Transverse colon (tissue), 4 donors: ENCODE measurements at regions not wholly inside any gene's neighbourhood (a gene's known extent, or its start where the extent isn't known, plus 50 kb on each side); places are given as distances from the start of the nearest gene placed in this dataset.

Experiments
- DNase-seq: peaks from one replicate; pipeline ENCODE4 v3.0.0-alpha.2; 2019
- H3K27ac ChIP-seq, 4 donors: fragments of 200-600 bp; sonication (generic); 2 replicates each; pipeline ENCODE4 v1.5.1; 2016 to 2018; ENCODE audit warnings: inconsistent platforms in 4 of 4
- H3K27me3 ChIP-seq: fragments of 200-600 bp; sonication (generic); 2 replicates; pipeline ENCODE4 v1.5.1; 2017; ENCODE audit warnings: inconsistent platforms
- H3K36me3 ChIP-seq, 4 donors: fragments of 200-600 bp; sonication (generic); 2 replicates each; pipeline ENCODE4 v1.5.1; 2017 to 2019; ENCODE audit warnings: inconsistent platforms in 4 of 4
- H3K4me1 ChIP-seq, 4 donors: fragments of 200-600 bp; sonication (generic); 2 replicates each; pipeline ENCODE4 v1.5.1; 2017 to 2020; ENCODE audit warnings: inconsistent platforms in 4 of 4
- H3K4me3 ChIP-seq, 4 donors: fragments of 200-600 bp; sonication (generic); 1 replicate in 1 of 4; 2 replicates in 3 of 4; pipeline versions ENCODE4 v1.5.1 to v1.6.1; 2017 to 2019; ENCODE audit warnings: inconsistent platforms in 4 of 4
- H3K9me3 ChIP-seq, 2 donors: fragments of 200-600 bp; sonication (generic); 2 replicates each; pipeline ENCODE4 v1.5.1; 2017 to 2019; ENCODE audit warnings: inconsistent platforms in 2 of 2
- CTCF ChIP-seq, 5 experiments: fragments of 200-600 bp in 3 of 5; fragments of 450-650 bp in 2 of 5; sonication (generic) in 3 of 5; IDR thresholded peaks; 1 replicate in 2 of 5; 2 replicates in 3 of 5; pipeline ENCODE4 v1.5.1; 2016 to 2017; ENCODE audit warnings: antibody characterized with exemption in 5 of 5, inconsistent platforms in 3 of 5, mild to moderate bottlenecking in 2 of 5, moderate library complexity in 1 of 5
- EP300 ChIP-seq: sonication (generic); formaldehyde crosslinking; IDR thresholded peaks from one replicate; pipeline ENCODE4 v1.6.1; 2017; ENCODE audit warnings: antibody characterized with exemption, low read depth
- POLR2A ChIP-seq: fragments of 450-650 bp; IDR thresholded peaks from one replicate; pipeline ENCODE4 v1.6.1; 2016; ENCODE audit warnings: antibody characterized with exemption, mild to moderate bottlenecking, moderate library complexity
- POLR2AphosphoS5 ChIP-seq, 3 donors: sonication (generic); formaldehyde crosslinking; IDR thresholded peaks; one replicate each; pipeline ENCODE4 v1.6.1; 2016; ENCODE audit warnings: antibody characterized with exemption in 3 of 3
- WGBS, 2 donors: methylation state at CpG; one replicate each; pipeline ENCODE4 v1.1.5; 2018; ENCODE audit warnings: low coverage in 1 of 2; 5-methylcytosine and 5-hydroxymethylcytosine counted together
- in situ Hi-C, 4 donors: fragments of 200-750 bp; cut with MboI; loops; one replicate each; pipeline versions ENCODE4 v1.15.0 to v1.15.1; 2017; ENCODE audit warnings: low sequenced_read_pairs in 3 of 4, low pct_ligation_motif_present in 1 of 4, low pct_unique_long_range_greater_than_20kb in 1 of 4
- intact Hi-C: fragments of 100-400 bp; cut with DNase I; formaldehyde crosslinking; loops from one replicate; pipeline ENCODE4 v1.15.1; 2023; ENCODE audit warnings: low total_unique reads

- Histone ChIP-seq H3K9me3 (no peaks in the 10 kb centered on the region), H3K27ac (no peak overlapping the region), H3K36me3 (no peaks in the 10 kb centered on the region), H3K27me3 (peaks cover 3% of the 10 kb centered on the region), H3K4me3 (no peak overlapping the region), H3K4me1 (peaks cover 0 to 10% (median 0%) of the 10 kb centered on the region in 4 donors)
- TF ChIP-seq CTCF (IDR thresholded peaks at IDR 0.05): no peak
- no peak for TF ChIP-seq EP300
- no peak for TF ChIP-seq POLR2A
- intact Hi-C loops: no loop called here
- 79% methylated on average over 2 of the region's 2 CpGs for WGBS, 2 donors
- in situ Hi-C loops: no loop called here
- no peak for DNase-seq
Observed at GRCh38 chr12:67909681-67910080, 79.6 kb upstream of the IFNG-AS1 start.

GRCh38 chr12:67910360-67911274, 78.6 kb upstream of the IFNG-AS1 start:
- H3K36me3 ChIP-seq: no peaks in the 10 kb centered on the region
- H3K27ac ChIP-seq: no peak overlapping the region
- H3K27me3 ChIP-seq: peaks cover 3% of the 10 kb centered on the region
- TF ChIP-seq CTCF (IDR thresholded peaks at IDR 0.05): no peak
- TF ChIP-seq POLR2AphosphoS5 (IDR thresholded peaks at IDR 0.05): no peak
- TF ChIP-seq POLR2A: no peak
- TF ChIP-seq EP300: no peak
- in situ Hi-C loops (no loop called here), intact Hi-C loops (no loop called here)
- no peaks in the 10 kb centered on the region for H3K9me3 ChIP-seq
- H3K4me3 ChIP-seq: no peak overlapping the region
- DNase-seq: no peak
- peaks cover 0 to 10% (median 0%) of the 10 kb centered on the region in 4 donors for H3K4me1 ChIP-seq
- WGBS, 2 donors: 77 to 81% methylated on average over 13 of the region's 14 CpGs

GRCh38 chr12:67911275-67911600, 78.0 kb upstream of the IFNG-AS1 start:
- intact Hi-C loops: no loop called here
- no peaks in the 10 kb centered on the region for H3K36me3 ChIP-seq
- TF ChIP-seq POLR2A (no peak), POLR2AphosphoS5 (IDR thresholded peaks at IDR 0.05) (no peak), CTCF (IDR thresholded peaks at IDR 0.05) (no peak), EP300 (no peak)
- H3K4me1 ChIP-seq: peaks cover 0 to 10% (median 0%) of the 10 kb centered on the region in 4 donors
- H3K4me3 ChIP-seq: no peak overlapping the region
- WGBS, 2 donors: 75 to 83% methylated on average over 2 to 5 of the region's 5 CpGs
- H3K9me3 ChIP-seq: no peaks in the 10 kb centered on the region
- peaks cover 3% of the 10 kb centered on the region for H3K27me3 ChIP-seq
- no peak for DNase-seq
- no peak overlapping the region for H3K27ac ChIP-seq
- in situ Hi-C loops: no loop called here

- Histone ChIP-seq H3K4me1 (peaks cover 0 to 10% (median 0%) of the 10 kb centered on the region in 4 donors), H3K9me3 (no peaks in the 10 kb centered on the region), H3K27me3 (peaks cover 3% of the 10 kb centered on the region), H3K36me3 (no peaks in the 10 kb centered on the region), H3K27ac (no peak overlapping the region), H3K4me3 (no peak overlapping the region)
- in situ Hi-C loops: no loop called here
- intact Hi-C loops: no loop called here
- no peak for DNase-seq
- no peak for TF ChIP-seq CTCF (IDR thresholded peaks at IDR 0.05)
- TF ChIP-seq POLR2AphosphoS5 (IDR thresholded peaks at IDR 0.05): no peak
- TF ChIP-seq POLR2A: no peak
- no peak for TF ChIP-seq EP300
- 50 to 69% methylated on average over 3 of the region's 3 CpGs for WGBS, 2 donors
Observed at GRCh38 chr12:67911789-67912188, 77.5 kb upstream of the IFNG-AS1 start.
